ENCODE measurements at regions not wholly inside any gene's neighbourhood (a gene's known extent, or its start where the extent isn't known, plus 50 kb on each side); places are given as distances from the start of the nearest gene placed in this dataset.

DNA sequence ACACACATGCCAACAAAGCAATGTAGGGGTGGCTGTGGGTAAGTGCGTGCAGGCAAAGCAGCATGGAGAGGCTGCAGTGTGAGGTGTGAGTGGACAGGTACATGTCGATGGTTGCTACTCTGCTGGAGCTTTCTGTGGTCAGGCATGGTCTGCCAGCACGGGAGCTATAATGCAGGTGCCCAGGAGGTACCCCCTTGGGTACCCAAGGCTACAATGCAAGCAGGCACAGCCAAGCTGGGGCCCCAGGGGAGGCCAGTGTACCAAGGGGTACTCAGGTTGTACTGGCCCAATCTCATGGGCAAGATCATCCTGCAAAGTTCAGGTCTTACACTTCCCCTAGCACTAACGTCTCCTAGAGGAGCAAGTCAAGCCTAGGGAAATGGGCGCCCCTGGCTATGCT, 58.4 kb upstream of the IRAK1BP1 start:
- Histone ChIP-seq H3K9ac (ENCODE audit: low read length) (no peak overlapping the region), H3K9me3 (ENCODE audit: control insufficient read depth in 1 of 2, insufficient read depth in 1 of 2, low read depth in 1 of 2, low read length in 2 of 2) (no peaks in the 10 kb centered on the region), H3K4me2 (ENCODE audit: low read length) (no peak overlapping the region), H4K20me1 (ENCODE audit: insufficient read depth) (no peaks in the 10 kb centered on the region), H3K36me3 (ENCODE audit: control insufficient read depth in 1 of 2, insufficient read depth in 2 of 2, low read length in 2 of 2) (no peaks in the 10 kb centered on the region), H3K27ac (ENCODE audit: low read depth, low read length) (no peak overlapping the region), H3K27me3 (ENCODE audit: insufficient read depth, low read length) (no peaks in the 10 kb centered on the region), H3K9me2 (ENCODE audit: insufficient read depth) (no peaks in the 10 kb centered on the region), H3K79me2 (ENCODE audit: insufficient read depth, low read length) (no peaks in the 10 kb centered on the region), H3K4me1 (ENCODE audit: control insufficient read depth in 1 of 2, insufficient read depth in 2 of 2, low read length in 2 of 2) (no peaks in the 10 kb centered on the region), H2AFZ (ENCODE audit: low read depth, low read length, poor library complexity, severe bottlenecking) (no peak overlapping the region), H3K4me3 (replicated peaks in 1 of 2; ENCODE audit: low read depth in 1 of 2, low read length in 2 of 2) (no peak overlapping the region)
- intact Hi-C loops (cut with micrococcal nuclease): no loop called here
- ATAC-seq: no peak
- ChIA-PET POLR2A (no interaction called here), CTCF (no interaction called here), RAD21 (ENCODE audit: low non-redundant PET in 1 of 2, low total read pairs in 2 of 2, uncharacterized antibody in 2 of 2, unreplicated experiment in 2 of 2) (no interaction called here)
- no TSS peak for BruUV-seq (replicated peaks)
- no peak for TF ChIP-seq JUND (IDR thresholded peaks at IDR 0.05)
- DNase-seq (ENCODE audit: low read depth, low spot score): no peak

DNA sequence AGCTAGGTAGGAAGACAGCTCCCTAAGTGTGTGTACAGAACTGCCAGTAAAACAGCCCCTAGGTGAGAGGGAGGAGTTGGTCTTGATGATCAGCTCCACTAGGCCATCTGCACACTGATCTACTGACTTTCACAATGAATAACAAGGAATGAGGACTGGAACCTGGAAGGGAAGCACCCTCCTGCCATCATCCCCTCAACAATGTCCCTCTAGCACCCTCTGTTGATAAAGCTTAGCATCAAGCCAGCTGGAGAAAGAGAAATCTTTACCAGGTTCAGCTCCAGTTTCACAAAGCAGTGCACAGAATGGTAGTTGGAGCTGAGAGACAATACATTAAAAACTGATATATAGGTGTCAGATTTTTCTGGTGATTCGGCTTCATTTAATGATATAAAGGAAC, 57.2 kb upstream of the IRAK1BP1 start:
- Histone ChIP-seq H3K79me2 (ENCODE audit: insufficient read depth, low read length) (no peaks in the 10 kb centered on the region), H3K4me3 (replicated peaks in 1 of 2; ENCODE audit: low read depth in 1 of 2, low read length in 2 of 2) (no peak overlapping the region), H3K36me3 (ENCODE audit: control insufficient read depth in 1 of 2, insufficient read depth in 2 of 2, low read length in 2 of 2) (no peaks in the 10 kb centered on the region), H2AFZ (ENCODE audit: low read depth, low read length, poor library complexity, severe bottlenecking) (no peak overlapping the region), H3K9me2 (ENCODE audit: insufficient read depth) (no peaks in the 10 kb centered on the region), H3K9ac (ENCODE audit: low read length) (no peak overlapping the region), H3K4me2 (ENCODE audit: low read length) (no peak overlapping the region), H3K27me3 (ENCODE audit: insufficient read depth, low read length) (no peaks in the 10 kb centered on the region), H3K4me1 (ENCODE audit: control insufficient read depth in 1 of 2, insufficient read depth in 2 of 2, low read length in 2 of 2) (no peaks in the 10 kb centered on the region), H3K27ac (ENCODE audit: low read depth, low read length) (no peak overlapping the region), H3K9me3 (ENCODE audit: control insufficient read depth in 1 of 2, insufficient read depth in 1 of 2, low read depth in 1 of 2, low read length in 2 of 2) (no peaks in the 10 kb centered on the region), H4K20me1 (ENCODE audit: insufficient read depth) (no peaks in the 10 kb centered on the region)
- ATAC-seq (peak; percentile 90), DNase-seq (ENCODE audit: low read depth, low spot score) (peak; percentile 31)
- ChIA-PET CTCF (interaction anchor here (0.6 to 2.7 kb wide), 16 partner anchors 9 to 1345 kb away, joined by 3 to 16 read pairs (median 3); no protein-coding TSS in a partner anchor), RAD21 (ENCODE audit: low non-redundant PET in 1 of 2, low total read pairs in 2 of 2, uncharacterized antibody in 2 of 2, unreplicated experiment in 2 of 2) (interaction anchor here in 1 of 2 experiments (0.6 kb wide), 1 partner anchor 440 kb away, joined by 3 read pairs; no protein-coding TSS in a partner anchor), POLR2A (no interaction called here)
- intact Hi-C loops (cut with micrococcal nuclease): loop anchor here (1.0 to 10.0 kb wide), 2 partner anchors 374 to 1065 kb away; no protein-coding TSS in a partner anchor
- no TSS peak for BruUV-seq (replicated peaks)
- no peak for TF ChIP-seq EGR1 (IDR thresholded peaks at IDR 0.05; ENCODE audit: low read depth)
- TF ChIP-seq RAD21 (IDR thresholded peaks at IDR 0.05; ENCODE audit: low read depth): peak; percentile 74
- no peak for TF ChIP-seq CEBPB (IDR thresholded peaks at IDR 0.05; ENCODE audit: low read depth)
- peak; percentile 47 to 67 (median 67); a peak in 5 of 6 replicates for TF ChIP-seq CTCF (IDR thresholded peaks at IDR 0.05 in 2 of 3, conservative IDR thresholded peaks at IDR 0.05 in 1 of 3; ENCODE audit: borderline replicate concordance in 1 of 3, insufficient read depth in 1 of 3, low read depth in 2 of 3, low read length in 2 of 3)
- TF ChIP-seq ZFX (IDR thresholded peaks at IDR 0.05): no peak
- no peak for TF ChIP-seq ZBTB33 (IDR thresholded peaks at IDR 0.05; ENCODE audit: extremely low read depth, insufficient replicate concordance, low read length)
